Gastroesophageal sphincter (tissue), 3 donors: ENCODE measurements at regions not wholly inside any gene's neighbourhood (a gene's known extent, or its start where the extent isn't known, plus 50 kb on each side); places are given as distances from the start of the nearest gene placed in this dataset.

Experiments
- EP300 ChIP-seq: sonication (generic); formaldehyde crosslinking; IDR thresholded peaks from one replicate; pipeline ENCODE4 v1.6.1; 2017; ENCODE audit warnings: antibody characterized with exemption, mild to moderate bottlenecking
- POLR2A ChIP-seq, 2 donors: fragments of 450-650 bp; IDR thresholded peaks; one replicate each; pipeline ENCODE4 v1.6.1; 2017; ENCODE audit warnings: antibody characterized with exemption in 2 of 2, mild to moderate bottlenecking in 2 of 2, moderate library complexity in 1 of 2
- POLR2AphosphoS5 ChIP-seq: sonication (generic); formaldehyde crosslinking; IDR thresholded peaks from one replicate; pipeline ENCODE4 v1.6.1; 2017; ENCODE audit warnings: antibody characterized with exemption
- TF ChIP-seq, protein P1 (sequence below), 4 experiments: fragments of 200-600 bp in 2 of 4; fragments of 450-650 bp in 2 of 4; sonication (generic) in 1 of 4; IDR thresholded peaks; one replicate each; pipeline ENCODE4 v1.5.1; 2017 to 2019; ENCODE audit warnings: antibody characterized with exemption in 4 of 4, mild to moderate bottlenecking in 2 of 4, moderate library complexity in 2 of 4

DNA sequence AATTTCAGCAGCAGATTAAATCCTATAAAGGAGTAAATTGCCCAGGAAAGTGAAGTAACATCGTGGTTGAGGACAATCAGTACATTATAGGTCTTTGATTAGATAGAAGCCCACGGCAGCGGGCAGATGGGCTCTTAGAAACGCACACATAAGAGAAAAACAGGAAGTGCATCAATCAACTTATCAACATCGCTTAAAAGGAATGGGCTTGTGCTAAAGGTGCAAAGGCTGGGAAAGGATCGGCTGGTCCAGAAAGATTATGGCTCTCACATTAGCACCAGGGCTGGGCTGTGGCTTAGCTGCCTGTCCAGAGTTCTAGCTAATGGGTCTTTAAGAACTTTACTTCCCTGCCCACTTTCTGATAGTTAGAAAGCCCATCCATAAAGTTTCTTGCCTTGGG, 292.0 kb upstream of the TNRC6C start:
- TF ChIP-seq, protein P1, sequence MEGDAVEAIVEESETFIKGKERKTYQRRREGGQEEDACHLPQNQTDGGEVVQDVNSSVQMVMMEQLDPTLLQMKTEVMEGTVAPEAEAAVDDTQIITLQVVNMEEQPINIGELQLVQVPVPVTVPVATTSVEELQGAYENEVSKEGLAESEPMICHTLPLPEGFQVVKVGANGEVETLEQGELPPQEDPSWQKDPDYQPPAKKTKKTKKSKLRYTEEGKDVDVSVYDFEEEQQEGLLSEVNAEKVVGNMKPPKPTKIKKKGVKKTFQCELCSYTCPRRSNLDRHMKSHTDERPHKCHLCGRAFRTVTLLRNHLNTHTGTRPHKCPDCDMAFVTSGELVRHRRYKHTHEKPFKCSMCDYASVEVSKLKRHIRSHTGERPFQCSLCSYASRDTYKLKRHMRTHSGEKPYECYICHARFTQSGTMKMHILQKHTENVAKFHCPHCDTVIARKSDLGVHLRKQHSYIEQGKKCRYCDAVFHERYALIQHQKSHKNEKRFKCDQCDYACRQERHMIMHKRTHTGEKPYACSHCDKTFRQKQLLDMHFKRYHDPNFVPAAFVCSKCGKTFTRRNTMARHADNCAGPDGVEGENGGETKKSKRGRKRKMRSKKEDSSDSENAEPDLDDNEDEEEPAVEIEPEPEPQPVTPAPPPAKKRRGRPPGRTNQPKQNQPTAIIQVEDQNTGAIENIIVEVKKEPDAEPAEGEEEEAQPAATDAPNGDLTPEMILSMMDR (IDR thresholded peaks at IDR 0.05): no peak
- no peak for TF ChIP-seq POLR2A (IDR thresholded peaks at IDR 0.05)
- no peak for TF ChIP-seq POLR2AphosphoS5
- no peak for TF ChIP-seq EP300
